ENCODE measurements at regions not wholly inside any gene's neighbourhood (a gene's known extent, or its start where the extent isn't known, plus 50 kb on each side); places are given as distances from the start of the nearest gene placed in this dataset.

GRCh38 chr13:77415253-77416071 is 88.6 kb upstream of the MYCBP2 start:
- H3K36me3 ChIP-seq (ENCODE audit: low read depth), result no peaks in the 10 kb centered on the region
- intact Hi-C loops (cut with DNase I, micrococcal nuclease), result no loop called here
- H3K4me1 ChIP-seq (ENCODE audit: low read depth), result no peaks in the 10 kb centered on the region
- no peak for TF ChIP-seq CTCF (IDR thresholded peaks at IDR 0.05)
- no peak overlapping the region for H3K4me3 ChIP-seq
- ATAC-seq (peak; percentile 29), DNase-seq (no peak)
- no peaks in the 10 kb centered on the region for H3K9me3 ChIP-seq

GRCh38 chr13:77412860-77413259 is 86.0 kb upstream of the MYCBP2 start:
- Histone ChIP-seq H3K4me3 (no peak overlapping the region), H3K36me3 (ENCODE audit: low read depth) (no peaks in the 10 kb centered on the region), H3K4me1 (ENCODE audit: low read depth) (no peaks in the 10 kb centered on the region), H3K9me3 (no peaks in the 10 kb centered on the region)
- TF ChIP-seq CTCF (IDR thresholded peaks at IDR 0.05), result no peak
- intact Hi-C loops (cut with DNase I, micrococcal nuclease), result no loop called here
- ATAC-seq (no peak), DNase-seq (no peak)

GRCh38 chr13:77412116-77412635 is 85.3 kb upstream of the MYCBP2 start:
- no peak for TF ChIP-seq CTCF (IDR thresholded peaks at IDR 0.05)
- Histone ChIP-seq H3K4me3 (no peak overlapping the region), H3K9me3 (no peaks in the 10 kb centered on the region), H3K36me3 (ENCODE audit: low read depth) (no peaks in the 10 kb centered on the region), H3K4me1 (ENCODE audit: low read depth) (no peaks in the 10 kb centered on the region)
- DNase-seq (no peak), ATAC-seq (no peak)
- intact Hi-C loops (cut with DNase I, micrococcal nuclease), result no loop called here

GRCh38 chr13:77409412-77409811 is 82.5 kb upstream of the MYCBP2 start:
- no peak for ATAC-seq
- intact Hi-C loops (cut with DNase I, micrococcal nuclease), result no loop called here
- H3K4me3 ChIP-seq, result no peak overlapping the region
- no peaks in the 10 kb centered on the region for H3K36me3 ChIP-seq (ENCODE audit: low read depth)
- no peaks in the 10 kb centered on the region for H3K4me1 ChIP-seq (ENCODE audit: low read depth)
- H3K9me3 ChIP-seq, result no peaks in the 10 kb centered on the region
- DNase-seq, result no peak
- TF ChIP-seq CTCF (IDR thresholded peaks at IDR 0.05), result no peak

GRCh38 chr13:77406644-77407440 is 79.9 kb upstream of the MYCBP2 start:
- Histone ChIP-seq H3K36me3 (ENCODE audit: low read depth) (no peaks in the 10 kb centered on the region), H3K9me3 (no peaks in the 10 kb centered on the region), H3K4me1 (ENCODE audit: low read depth) (no peaks in the 10 kb centered on the region), H3K4me3 (no peak overlapping the region)
- DNase-seq (no peak), ATAC-seq (no peak)
- intact Hi-C loops (cut with DNase I, micrococcal nuclease), result no loop called here
- TF ChIP-seq CTCF (IDR thresholded peaks at IDR 0.05), result no peak

Measured in mucosa of descending colon (tissue), 3 donors.